ENCODE measurements at regions not wholly inside any gene's neighbourhood (a gene's known extent, or its start where the extent isn't known, plus 50 kb on each side); places are given as distances from the start of the nearest gene placed in this dataset.

DNA sequence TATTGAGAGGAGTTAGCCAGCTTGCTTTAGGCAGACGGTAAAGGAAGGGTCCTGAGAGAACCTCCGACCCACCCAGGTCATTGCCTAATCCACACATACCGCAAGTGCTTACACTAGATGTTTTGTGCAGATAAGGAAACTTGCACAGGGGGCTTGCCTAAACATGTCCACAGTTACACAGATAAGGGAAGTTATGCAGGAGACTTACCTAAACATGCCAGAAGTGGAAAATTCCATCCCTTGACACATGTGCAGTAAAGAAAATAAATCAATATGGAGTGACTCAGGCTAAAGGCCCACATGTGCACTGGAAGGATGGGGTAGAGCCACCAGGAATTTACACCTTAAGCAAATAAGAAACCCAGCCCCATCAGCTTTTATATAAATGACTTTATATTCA, 232.8 kb upstream of the HDX start (continued):
- no peak for TF ChIP-seq CBX8 (IDR thresholded peaks at IDR 0.05; ENCODE audit: borderline replicate concordance, low read depth, low read length)
- TF ChIP-seq POU5F1 (IDR thresholded peaks at IDR 0.05; ENCODE audit: low read depth, low read length), result no peak
- TF ChIP-seq, protein P1, sequence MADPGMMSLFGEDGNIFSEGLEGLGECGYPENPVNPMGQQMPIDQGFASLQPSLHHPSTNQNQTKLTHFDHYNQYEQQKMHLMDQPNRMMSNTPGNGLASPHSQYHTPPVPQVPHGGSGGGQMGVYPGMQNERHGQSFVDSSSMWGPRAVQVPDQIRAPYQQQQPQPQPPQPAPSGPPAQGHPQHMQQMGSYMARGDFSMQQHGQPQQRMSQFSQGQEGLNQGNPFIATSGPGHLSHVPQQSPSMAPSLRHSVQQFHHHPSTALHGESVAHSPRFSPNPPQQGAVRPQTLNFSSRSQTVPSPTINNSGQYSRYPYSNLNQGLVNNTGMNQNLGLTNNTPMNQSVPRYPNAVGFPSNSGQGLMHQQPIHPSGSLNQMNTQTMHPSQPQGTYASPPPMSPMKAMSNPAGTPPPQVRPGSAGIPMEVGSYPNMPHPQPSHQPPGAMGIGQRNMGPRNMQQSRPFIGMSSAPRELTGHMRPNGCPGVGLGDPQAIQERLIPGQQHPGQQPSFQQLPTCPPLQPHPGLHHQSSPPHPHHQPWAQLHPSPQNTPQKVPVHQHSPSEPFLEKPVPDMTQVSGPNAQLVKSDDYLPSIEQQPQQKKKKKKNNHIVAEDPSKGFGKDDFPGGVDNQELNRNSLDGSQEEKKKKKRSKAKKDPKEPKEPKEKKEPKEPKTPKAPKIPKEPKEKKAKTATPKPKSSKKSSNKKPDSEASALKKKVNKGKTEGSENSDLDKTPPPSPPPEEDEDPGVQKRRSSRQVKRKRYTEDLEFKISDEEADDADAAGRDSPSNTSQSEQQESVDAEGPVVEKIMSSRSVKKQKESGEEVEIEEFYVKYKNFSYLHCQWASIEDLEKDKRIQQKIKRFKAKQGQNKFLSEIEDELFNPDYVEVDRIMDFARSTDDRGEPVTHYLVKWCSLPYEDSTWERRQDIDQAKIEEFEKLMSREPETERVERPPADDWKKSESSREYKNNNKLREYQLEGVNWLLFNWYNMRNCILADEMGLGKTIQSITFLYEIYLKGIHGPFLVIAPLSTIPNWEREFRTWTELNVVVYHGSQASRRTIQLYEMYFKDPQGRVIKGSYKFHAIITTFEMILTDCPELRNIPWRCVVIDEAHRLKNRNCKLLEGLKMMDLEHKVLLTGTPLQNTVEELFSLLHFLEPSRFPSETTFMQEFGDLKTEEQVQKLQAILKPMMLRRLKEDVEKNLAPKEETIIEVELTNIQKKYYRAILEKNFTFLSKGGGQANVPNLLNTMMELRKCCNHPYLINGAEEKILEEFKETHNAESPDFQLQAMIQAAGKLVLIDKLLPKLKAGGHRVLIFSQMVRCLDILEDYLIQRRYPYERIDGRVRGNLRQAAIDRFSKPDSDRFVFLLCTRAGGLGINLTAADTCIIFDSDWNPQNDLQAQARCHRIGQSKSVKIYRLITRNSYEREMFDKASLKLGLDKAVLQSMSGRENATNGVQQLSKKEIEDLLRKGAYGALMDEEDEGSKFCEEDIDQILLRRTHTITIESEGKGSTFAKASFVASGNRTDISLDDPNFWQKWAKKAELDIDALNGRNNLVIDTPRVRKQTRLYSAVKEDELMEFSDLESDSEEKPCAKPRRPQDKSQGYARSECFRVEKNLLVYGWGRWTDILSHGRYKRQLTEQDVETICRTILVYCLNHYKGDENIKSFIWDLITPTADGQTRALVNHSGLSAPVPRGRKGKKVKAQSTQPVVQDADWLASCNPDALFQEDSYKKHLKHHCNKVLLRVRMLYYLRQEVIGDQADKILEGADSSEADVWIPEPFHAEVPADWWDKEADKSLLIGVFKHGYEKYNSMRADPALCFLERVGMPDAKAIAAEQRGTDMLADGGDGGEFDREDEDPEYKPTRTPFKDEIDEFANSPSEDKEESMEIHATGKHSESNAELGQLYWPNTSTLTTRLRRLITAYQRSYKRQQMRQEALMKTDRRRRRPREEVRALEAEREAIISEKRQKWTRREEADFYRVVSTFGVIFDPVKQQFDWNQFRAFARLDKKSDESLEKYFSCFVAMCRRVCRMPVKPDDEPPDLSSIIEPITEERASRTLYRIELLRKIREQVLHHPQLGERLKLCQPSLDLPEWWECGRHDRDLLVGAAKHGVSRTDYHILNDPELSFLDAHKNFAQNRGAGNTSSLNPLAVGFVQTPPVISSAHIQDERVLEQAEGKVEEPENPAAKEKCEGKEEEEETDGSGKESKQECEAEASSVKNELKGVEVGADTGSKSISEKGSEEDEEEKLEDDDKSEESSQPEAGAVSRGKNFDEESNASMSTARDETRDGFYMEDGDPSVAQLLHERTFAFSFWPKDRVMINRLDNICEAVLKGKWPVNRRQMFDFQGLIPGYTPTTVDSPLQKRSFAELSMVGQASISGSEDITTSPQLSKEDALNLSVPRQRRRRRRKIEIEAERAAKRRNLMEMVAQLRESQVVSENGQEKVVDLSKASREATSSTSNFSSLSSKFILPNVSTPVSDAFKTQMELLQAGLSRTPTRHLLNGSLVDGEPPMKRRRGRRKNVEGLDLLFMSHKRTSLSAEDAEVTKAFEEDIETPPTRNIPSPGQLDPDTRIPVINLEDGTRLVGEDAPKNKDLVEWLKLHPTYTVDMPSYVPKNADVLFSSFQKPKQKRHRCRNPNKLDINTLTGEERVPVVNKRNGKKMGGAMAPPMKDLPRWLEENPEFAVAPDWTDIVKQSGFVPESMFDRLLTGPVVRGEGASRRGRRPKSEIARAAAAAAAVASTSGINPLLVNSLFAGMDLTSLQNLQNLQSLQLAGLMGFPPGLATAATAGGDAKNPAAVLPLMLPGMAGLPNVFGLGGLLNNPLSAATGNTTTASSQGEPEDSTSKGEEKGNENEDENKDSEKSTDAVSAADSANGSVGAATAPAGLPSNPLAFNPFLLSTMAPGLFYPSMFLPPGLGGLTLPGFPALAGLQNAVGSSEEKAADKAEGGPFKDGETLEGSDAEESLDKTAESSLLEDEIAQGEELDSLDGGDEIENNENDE (IDR thresholded peaks at IDR 0.05; ENCODE audit: insufficient replicate concordance, low read length), result no peak
- TF ChIP-seq, protein P2, sequence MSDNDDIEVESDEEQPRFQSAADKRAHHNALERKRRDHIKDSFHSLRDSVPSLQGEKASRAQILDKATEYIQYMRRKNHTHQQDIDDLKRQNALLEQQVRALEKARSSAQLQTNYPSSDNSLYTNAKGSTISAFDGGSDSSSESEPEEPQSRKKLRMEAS (IDR thresholded peaks at IDR 0.05), result no peak
- TF ChIP-seq SRF (IDR thresholded peaks at IDR 0.05; ENCODE audit: low read depth, low read length), result no peak
- no peak for TF ChIP-seq JUN (IDR thresholded peaks at IDR 0.05; ENCODE audit: low read depth, low read length)

All from H1 (cell line).